OCI-LY7 (cell line): ENCODE measurements at regions not wholly inside any gene's neighbourhood (a gene's known extent, or its start where the extent isn't known, plus 50 kb on each side); places are given as distances from the start of the nearest gene placed in this dataset.

Source experiments
- BruUV-seq: library from RNA; stranded (reverse); fragments of 400-500 nt; replicated peaks from 2 replicates; lab custom pipeline; 2021; lab: Mats Ljungman, UMichigan
- CTCF ChIA-PET: fragments of 300-600 bp; sonication (Branson Sonifier 250); formaldehyde crosslinking; loops from one replicate; lab custom pipeline; 2022; ENCODE audit warnings: antibody characterized with exemption; ENCODE audit not compliant: unreplicated experiment; lab: Charles Lee
- POLR2A ChIA-PET: fragments of 300-600 bp; sonication (Branson Sonifier 250); formaldehyde crosslinking; loops from one replicate; lab custom pipeline; 2022; ENCODE audit warnings: antibody characterized with exemption; lab: Charles Lee
- DNase-seq: peaks from one replicate; pipeline ENCODE4 v3.0.0-alpha.2; 2015; ENCODE audit warnings: low spot score
- H2AFZ ChIP-seq: fragments of 200-600 bp; sonication (generic), shearing (Covaris generic); 2 replicates; pipeline ENCODE4 v1.6.1; 2014; ENCODE audit warnings: mild to moderate bottlenecking, antibody characterized with exemption, low read length, moderate library complexity
- H3K27ac ChIP-seq: fragments of 200-600 bp; sonication (generic); 2 replicates; pipeline ENCODE4 v1.5.1; 2014; ENCODE audit warnings: mixed run types, low read depth, mild to moderate bottlenecking, moderate library complexity, low read length, inconsistent platforms; ENCODE audit not compliant: poor library complexity, severe bottlenecking
- H3K36me3 ChIP-seq: fragments of 200-600 bp; sonication (generic); 2 replicates; pipeline ENCODE4 v1.6.1; 2014; ENCODE audit warnings: mild to moderate bottlenecking, antibody characterized with exemption, low read length, moderate library complexity, mixed read lengths; ENCODE audit not compliant: insufficient read depth
- H3K4me1 ChIP-seq: fragments of 200-600 bp; sonication (generic); 2 replicates; pipeline ENCODE4 v1.5.1; 2014; ENCODE audit warnings: mild to moderate bottlenecking, low read length; ENCODE audit not compliant: insufficient read depth, poor library complexity, severe bottlenecking
- H3K4me2 ChIP-seq: fragments of 200-600 bp; sonication (generic); 2 replicates; pipeline ENCODE4 v1.6.1; 2014; ENCODE audit warnings: mild to moderate bottlenecking, low read length
- H3K4me3 ChIP-seq: fragments of 200-600 bp; sonication (generic); 2 replicates; pipeline ENCODE4 v1.5.1; 2014; ENCODE audit warnings: mild to moderate bottlenecking, low read depth, low read length; ENCODE audit not compliant: poor library complexity, severe bottlenecking
- H3K79me2 ChIP-seq: fragments of 200-600 bp; sonication (generic); 2 replicates; pipeline ENCODE4 v1.6.1; 2016; ENCODE audit warnings: low read depth, mild to moderate bottlenecking, low read length, moderate library complexity, mixed read lengths; ENCODE audit not compliant: insufficient read depth
- H3K9me2 ChIP-seq: fragments of 200-600 bp; sonication (generic); 2 replicates; pipeline ENCODE4 v1.6.1; 2016; ENCODE audit warnings: mild to moderate bottlenecking, low read length, mixed read lengths; ENCODE audit not compliant: insufficient read depth
- H3K9me3 ChIP-seq: fragments of 200-600 bp; sonication (generic); 2 replicates; pipeline ENCODE4 v1.6.1; 2014; ENCODE audit warnings: mild to moderate bottlenecking, mixed run types, low read length, mixed read lengths
- H4K20me1 ChIP-seq: fragments of 200-600 bp; sonication (generic); 2 replicates; pipeline ENCODE4 v1.6.1; 2014; ENCODE audit warnings: mild to moderate bottlenecking, antibody characterized with exemption, low read length, moderate library complexity, mixed read lengths; ENCODE audit not compliant: insufficient read depth
- CTCF ChIP-seq: fragments of 200-600 bp; sonication (generic); conservative IDR thresholded peaks from 2 replicates; pipeline ENCODE4 v1.5.1; 2014; ENCODE audit warnings: mild to moderate bottlenecking, antibody characterized with exemption, low read length, moderate library complexity, mixed read lengths
- EZH2phosphoT487 ChIP-seq: fragments of 200-600 bp; sonication (generic); IDR thresholded peaks from 2 replicates; pipeline ENCODE4 v1.6.1; 2018; ENCODE audit warnings: low read depth, borderline replicate concordance, mild to moderate bottlenecking, mixed run types, antibody characterized with exemption, low read length, moderate library complexity, mixed read lengths
- intact Hi-C: fragments of 100-400 bp; cut with micrococcal nuclease; formaldehyde crosslinking; loops from one replicate; pipeline ENCODE4 v1.10.0; 2022; ENCODE audit not compliant: unreplicated experiment

- Histone ChIP-seq H2AFZ (no peak overlapping the region), H3K27ac (no peak overlapping the region), H3K4me1 (no peaks in the 10 kb centered on the region), H3K9me2 (no peaks in the 10 kb centered on the region), H4K20me1 (no peaks in the 10 kb centered on the region), H3K36me3 (no peaks in the 10 kb centered on the region), H3K4me3 (no peak overlapping the region), H3K79me2 (no peaks in the 10 kb centered on the region), H3K4me2 (no peak overlapping the region), H3K9me3 (no peaks in the 10 kb centered on the region)
- no TSS peak for BruUV-seq
- TF ChIP-seq CTCF (no peak), EZH2phosphoT487 (no peak)
- CTCF ChIA-PET: no interaction called here
- intact Hi-C loops: no loop called here
- POLR2A ChIA-PET: no interaction called here
- DNase-seq: no peak
Measured at GRCh38 chr12:115864396-115864795, 413.1 kb downstream of the MED13L start.

- BruUV-seq: no TSS peak
- Histone ChIP-seq H3K79me2 (no peaks in the 10 kb centered on the region), H3K27ac (no peak overlapping the region), H2AFZ (no peak overlapping the region), H3K36me3 (no peaks in the 10 kb centered on the region), H3K9me2 (no peaks in the 10 kb centered on the region), H3K9me3 (no peaks in the 10 kb centered on the region), H3K4me3 (no peak overlapping the region), H4K20me1 (no peaks in the 10 kb centered on the region), H3K4me2 (no peak overlapping the region), H3K4me1 (no peaks in the 10 kb centered on the region)
- CTCF ChIA-PET: no interaction called here
- intact Hi-C loops: no loop called here
- no peak for DNase-seq
- POLR2A ChIA-PET: no interaction called here
- TF ChIP-seq CTCF (no peak), EZH2phosphoT487 (no peak)
Measured at GRCh38 chr12:115860619-115861018, 416.9 kb downstream of the MED13L start.

GRCh38 chr12:115859231-115859630, 418.3 kb downstream of the MED13L start:
- Histone ChIP-seq H3K36me3 (no peaks in the 10 kb centered on the region), H4K20me1 (no peaks in the 10 kb centered on the region), H3K79me2 (no peaks in the 10 kb centered on the region), H3K4me1 (no peaks in the 10 kb centered on the region), H2AFZ (no peak overlapping the region), H3K9me3 (no peaks in the 10 kb centered on the region), H3K9me2 (no peaks in the 10 kb centered on the region), H3K4me2 (no peak overlapping the region), H3K4me3 (no peak overlapping the region), H3K27ac (no peak overlapping the region)
- no peak for TF ChIP-seq CTCF
- TF ChIP-seq EZH2phosphoT487: no peak
- intact Hi-C loops: no loop called here
- ChIA-PET CTCF (no interaction called here), POLR2A (no interaction called here)
- no peak for DNase-seq
- BruUV-seq: no TSS peak
